H9 (cell line): ENCODE measurements at regions not wholly inside any gene's neighbourhood (a gene's known extent, or its start where the extent isn't known, plus 50 kb on each side); places are given as distances from the start of the nearest gene placed in this dataset.

Experiments used
- DNase-seq: peaks from one replicate; pipeline ENCODE4 v3.0.0-alpha.2; 2017
- H2AFZ ChIP-seq: one replicate; pipeline ENCODE4 v1.6.1; 2013; ENCODE audit warnings: mild to moderate bottlenecking, low read length, control low read depth, moderate library complexity
- H2AK5ac ChIP-seq: 2 replicates; pipeline ENCODE4 v1.6.1; 2013; ENCODE audit warnings: low read length, control low read depth, mixed read lengths; ENCODE audit not compliant: insufficient read length
- H2BK120ac ChIP-seq: one replicate; pipeline ENCODE4 v1.6.1; 2013; ENCODE audit warnings: low read depth, mild to moderate bottlenecking, low read length, control low read depth, inconsistent platforms; ENCODE audit not compliant: poor library complexity, severe bottlenecking
- H2BK12ac ChIP-seq: 2 replicates; pipeline ENCODE4 v1.6.1; 2013; ENCODE audit warnings: low read length, control low read depth, mixed read lengths, low read depth; ENCODE audit not compliant: insufficient read length
- H2BK15ac ChIP-seq: 2 replicates; pipeline ENCODE4 v1.6.1; 2013; ENCODE audit warnings: low read depth, low read length, control low read depth
- H2BK20ac ChIP-seq: one replicate; pipeline ENCODE4 v1.6.1; 2013; ENCODE audit warnings: low read depth, mild to moderate bottlenecking, low read length, control low read depth, inconsistent platforms; ENCODE audit not compliant: poor library complexity, severe bottlenecking
- H2BK5ac ChIP-seq: 2 replicates; pipeline ENCODE4 v1.6.1; 2013; ENCODE audit warnings: low read length, control low read depth, mixed read lengths; ENCODE audit not compliant: insufficient read length
- H3K14ac ChIP-seq: 2 replicates; pipeline ENCODE4 v1.6.1; 2013; ENCODE audit warnings: low read length, control low read depth; ENCODE audit not compliant: insufficient read depth
- H3K18ac ChIP-seq: 2 replicates; pipeline ENCODE4 v1.6.1; 2013; ENCODE audit warnings: low read depth, mild to moderate bottlenecking, mixed read lengths, low read length, control low read depth; ENCODE audit not compliant: insufficient read length
- H3K23ac ChIP-seq: 2 replicates; pipeline ENCODE4 v1.6.1; 2013; ENCODE audit warnings: low read length, control low read depth, mixed read lengths, low read depth; ENCODE audit not compliant: insufficient read length
- H3K23me2 ChIP-seq: 2 replicates; pipeline ENCODE4 v1.6.1; 2013; ENCODE audit warnings: low read depth, mild to moderate bottlenecking, mixed read lengths, low read length, control low read depth; ENCODE audit not compliant: insufficient read length, poor library complexity, severe bottlenecking
- H3K27ac ChIP-seq: 2 replicates; pipeline ENCODE4 v1.5.1; 2013; ENCODE audit warnings: low read length, control low read depth, mixed read lengths, low read depth; ENCODE audit not compliant: insufficient read length
- H3K27me3 ChIP-seq: 2 replicates; pipeline ENCODE4 v1.6.1; 2013; ENCODE audit warnings: low read length, control low read depth, inconsistent platforms; ENCODE audit not compliant: insufficient read depth
- H3K4ac ChIP-seq: 2 replicates; pipeline ENCODE4 v1.6.1; 2013; ENCODE audit warnings: low read depth, mild to moderate bottlenecking, control low read depth, inconsistent platforms, low read length, moderate library complexity
- H3K4me1 ChIP-seq: 2 replicates; pipeline ENCODE4 v1.6.1; 2013; ENCODE audit warnings: low read length, control low read depth, inconsistent platforms; ENCODE audit not compliant: insufficient read depth
- H3K4me2 ChIP-seq: 2 replicates; pipeline ENCODE4 v1.6.1; 2013; ENCODE audit warnings: low read length, control low read depth, mixed read lengths; ENCODE audit not compliant: insufficient read length, insufficient read depth
- H3K56ac ChIP-seq: 2 replicates; pipeline ENCODE4 v1.6.1; 2013; ENCODE audit warnings: low read depth, mild to moderate bottlenecking, mixed read lengths, low read length, control low read depth; ENCODE audit not compliant: insufficient read length
- H3K79me1 ChIP-seq: 2 replicates; pipeline ENCODE4 v1.6.1; 2013; ENCODE audit warnings: low read depth, mild to moderate bottlenecking, moderate library complexity, low read length, control low read depth, inconsistent platforms; ENCODE audit not compliant: insufficient read depth, poor library complexity, severe bottlenecking
- H3K79me2 ChIP-seq: 2 replicates; pipeline ENCODE4 v1.6.1; 2013; ENCODE audit warnings: low read length, control low read depth, inconsistent platforms; ENCODE audit not compliant: insufficient read depth
- H3K9ac ChIP-seq: 2 replicates; pipeline ENCODE4 v1.6.1; 2013; ENCODE audit warnings: low read length, control low read depth, mixed read lengths; ENCODE audit not compliant: insufficient read length; ENCODE audit errors: extremely low read depth
- H3K9me3 ChIP-seq: one replicate; pipeline ENCODE4 v1.6.1; 2013; ENCODE audit warnings: low read depth, low read length, inconsistent platforms; ENCODE audit not compliant: control insufficient read depth
- H3T11ph ChIP-seq: one replicate; pipeline ENCODE4 v1.6.1; 2013; ENCODE audit warnings: mild to moderate bottlenecking, low read length, control low read depth, inconsistent platforms
- H4K20me1 ChIP-seq: one replicate; pipeline ENCODE4 v1.6.1; 2013; ENCODE audit not compliant: control insufficient read depth, insufficient read length, insufficient read depth
- H4K5ac ChIP-seq: 2 replicates; pipeline ENCODE4 v1.6.1; 2013; ENCODE audit warnings: low read depth, mild to moderate bottlenecking, mixed read lengths, low read length, control low read depth; ENCODE audit not compliant: insufficient read length
- H4K8ac ChIP-seq: replicated peaks from 2 replicates; pipeline ENCODE4 v1.6.1; 2013; ENCODE audit warnings: low read length, control low read depth, mixed read lengths, low read depth; ENCODE audit not compliant: insufficient read length
- H4K91ac ChIP-seq: 2 replicates; pipeline ENCODE4 v1.6.1; 2013; ENCODE audit warnings: low read depth, mild to moderate bottlenecking, moderate library complexity, mixed read lengths, low read length, control low read depth; ENCODE audit not compliant: insufficient read length
- H3K27ac Mint-ChIP-seq, 3 experiments: 2 replicates in 2 of 3; 3 replicates in 1 of 3; pipeline ENCODE4 v1.8.0; 2020 to 2021; ENCODE audit warnings: mixed read lengths in 3 of 3, mild to moderate bottlenecking in 1 of 3, moderate library complexity in 1 of 3
- H3K27me3 Mint-ChIP-seq: 2 replicates; pipeline ENCODE4 v1.8.0; 2021; ENCODE audit warnings: low read depth, mild to moderate bottlenecking, moderate library complexity, mixed read lengths
- H3K36me3 Mint-ChIP-seq, 3 experiments: 2 replicates in 2 of 3; 3 replicates in 1 of 3; pipeline ENCODE4 v1.8.0; 2020 to 2021; ENCODE audit warnings: low read depth in 3 of 3, mixed read lengths in 3 of 3; ENCODE audit not compliant: insufficient read depth in 1 of 3
- H3K4me1 Mint-ChIP-seq, 2 experiments: 2 replicates each; pipeline ENCODE4 v1.8.0; 2020; ENCODE audit warnings: mixed read lengths in 2 of 2
- H3K4me3 Mint-ChIP-seq, 2 experiments: 2 replicates in 1 of 2; 3 replicates in 1 of 2; pipeline ENCODE4 v1.8.0; 2020 to 2021; ENCODE audit warnings: mild to moderate bottlenecking in 2 of 2, mixed read lengths in 2 of 2, moderate library complexity in 1 of 2
- H3K9me3 Mint-ChIP-seq, 2 experiments: 2 replicates in 1 of 2; 3 replicates in 1 of 2; pipeline ENCODE4 v1.8.0; 2020; ENCODE audit warnings: mild to moderate bottlenecking in 2 of 2, mixed read lengths in 2 of 2, moderate library complexity in 1 of 2
- CTCF ChIP-seq: fragments of 200-600 bp; sonication (generic); conservative IDR thresholded peaks from 3 replicates; pipeline ENCODE4 v1.8.0; 2021; ENCODE audit warnings: antibody characterized with exemption, mild to moderate bottlenecking
- WGBS: extraction: QIAGEN DNeasy Blood & Tissue Kit; methylation state at CpG from one replicate; pipeline ENCODE4 v1.1.7; 2013; ENCODE audit warnings: missing lambda C conversion rate, low lambda C conversion rate, mixed read lengths; ENCODE audit not compliant: insufficient read length; ENCODE audit errors: extremely low coverage; 5-methylcytosine and 5-hydroxymethylcytosine counted together

- H3K9me3 Mint-ChIP-seq: no peaks in the 10 kb centered on the region
- H2BK5ac ChIP-seq: no peak overlapping the region
- no peaks in the 10 kb centered on the region for H3K4me1 ChIP-seq
- H4K8ac ChIP-seq: no peak overlapping the region
- no CpG with 5 or more reads among the region's 5 CpGs for WGBS
- no peak overlapping the region for H3K14ac ChIP-seq
- no peak overlapping the region for H2BK20ac ChIP-seq
- no peak overlapping the region for H4K5ac ChIP-seq
- no peak overlapping the region for H3K9ac ChIP-seq
- no peak for TF ChIP-seq CTCF
- no peak overlapping the region for H3K27ac Mint-ChIP-seq
- H3K9me3 ChIP-seq: no peaks in the 10 kb centered on the region
- no peak overlapping the region for H4K91ac ChIP-seq
- H3K79me1 ChIP-seq: no peaks in the 10 kb centered on the region
- H3K27me3 Mint-ChIP-seq: no peaks in the 10 kb centered on the region
- no peak overlapping the region for H2BK12ac ChIP-seq
- no peak overlapping the region for H3K56ac ChIP-seq
- peaks cover 6 to 7% of the 10 kb centered on the region in 2 experiments for H3K4me1 Mint-ChIP-seq
- no peak overlapping the region for H3K4me3 Mint-ChIP-seq
- no peak overlapping the region for H2BK120ac ChIP-seq
- no peak overlapping the region for H3K27ac ChIP-seq
- no peak overlapping the region for H2AFZ ChIP-seq
- H3K36me3 Mint-ChIP-seq: no peaks in the 10 kb centered on the region
- DNase-seq: no peak
- H3K18ac ChIP-seq: no peak overlapping the region
- H3K79me2 ChIP-seq: no peaks in the 10 kb centered on the region
- no peak overlapping the region for H2BK15ac ChIP-seq
- no peak overlapping the region for H3K4me2 ChIP-seq
- H3K23me2 ChIP-seq: no peaks in the 10 kb centered on the region
- H4K20me1 ChIP-seq: no peaks in the 10 kb centered on the region
- H3T11ph ChIP-seq: no peak overlapping the region
- H3K4ac ChIP-seq: no peak overlapping the region
- H3K23ac ChIP-seq: no peak overlapping the region
- no peaks in the 10 kb centered on the region for H3K27me3 ChIP-seq
- H2AK5ac ChIP-seq: no peak overlapping the region
Measured at GRCh38 chr1:209100460-209100859, 483.1 kb upstream of the CAMK1G start.
